ENCODE measurements at regions not wholly inside any gene's neighbourhood (a gene's known extent, or its start where the extent isn't known, plus 50 kb on each side); places are given as distances from the start of the nearest gene placed in this dataset.

- BruUV-seq (replicated peaks) = no TSS peak
- no peak overlapping the region for H3K4me2 ChIP-seq (ENCODE audit: low read length)
- ChIA-PET POLR2A (interaction anchor here (1.4 to 1.7 kb wide), 2 partner anchors 10 to 11 kb away, joined by 4 read pairs; no protein-coding TSS in a partner anchor), CTCF (ENCODE audit: unreplicated experiment) (no interaction called here)
- no peak overlapping the region for H3K4me3 ChIP-seq (ENCODE audit: low read depth, low read length, poor library complexity, severe bottlenecking)
- TF ChIP-seq CTCF (conservative IDR thresholded peaks at IDR 0.05; ENCODE audit: low read length) (no peak), EZH2phosphoT487 (IDR thresholded peaks at IDR 0.05; ENCODE audit: borderline replicate concordance, low read depth, low read length) (no peak)
- no peaks in the 10 kb centered on the region for H3K79me2 ChIP-seq (ENCODE audit: insufficient read depth, low read depth, low read length)
- H3K27ac ChIP-seq (ENCODE audit: low read depth, low read length, poor library complexity, severe bottlenecking) = no peak overlapping the region
- H4K20me1 ChIP-seq (ENCODE audit: insufficient read depth, low read length) = no peaks in the 10 kb centered on the region
- intact Hi-C loops (cut with micrococcal nuclease; ENCODE audit: unreplicated experiment) = no loop called here
- no peaks in the 10 kb centered on the region for H3K36me3 ChIP-seq (ENCODE audit: insufficient read depth, low read length)
- no peaks in the 10 kb centered on the region for H3K9me2 ChIP-seq (ENCODE audit: insufficient read depth, low read length)
- DNase-seq (ENCODE audit: low spot score) = no peak
- H2AFZ ChIP-seq (ENCODE audit: low read length) = no peak overlapping the region
- H3K4me1 ChIP-seq (ENCODE audit: insufficient read depth, low read length, poor library complexity, severe bottlenecking) = no peaks in the 10 kb centered on the region
- H3K9me3 ChIP-seq (ENCODE audit: low read length) = no peaks in the 10 kb centered on the region
These were observed 80.0 kb upstream of the STK32A start for GRCh38 chr5:147154809-147155208.

GRCh38 chr5:147156012-147156411 lies 78.8 kb upstream of the STK32A start:
- no peak for DNase-seq (ENCODE audit: low spot score)
- CTCF ChIA-PET (ENCODE audit: unreplicated experiment) = no interaction called here
- no peaks in the 10 kb centered on the region for H3K79me2 ChIP-seq (ENCODE audit: insufficient read depth, low read depth, low read length)
- no peak overlapping the region for H3K27ac ChIP-seq (ENCODE audit: low read depth, low read length, poor library complexity, severe bottlenecking)
- H2AFZ ChIP-seq (ENCODE audit: low read length) = no peak overlapping the region
- H3K4me3 ChIP-seq (ENCODE audit: low read depth, low read length, poor library complexity, severe bottlenecking) = no peak overlapping the region
- H3K9me3 ChIP-seq (ENCODE audit: low read length) = no peaks in the 10 kb centered on the region
- H3K4me2 ChIP-seq (ENCODE audit: low read length) = no peak overlapping the region
- no TSS peak for BruUV-seq (replicated peaks)
- POLR2A ChIA-PET = interaction anchor here (1.7 kb wide), 1 partner anchor 9 kb away, joined by 4 read pairs; no protein-coding TSS in a partner anchor
- no peak for TF ChIP-seq CTCF (conservative IDR thresholded peaks at IDR 0.05; ENCODE audit: low read length)
- TF ChIP-seq EZH2phosphoT487 (IDR thresholded peaks at IDR 0.05; ENCODE audit: borderline replicate concordance, low read depth, low read length) = no peak
- H3K4me1 ChIP-seq (ENCODE audit: insufficient read depth, low read length, poor library complexity, severe bottlenecking) = no peaks in the 10 kb centered on the region
- no peaks in the 10 kb centered on the region for H3K9me2 ChIP-seq (ENCODE audit: insufficient read depth, low read length)
- no peaks in the 10 kb centered on the region for H4K20me1 ChIP-seq (ENCODE audit: insufficient read depth, low read length)
- intact Hi-C loops (cut with micrococcal nuclease; ENCODE audit: unreplicated experiment) = no loop called here
- H3K36me3 ChIP-seq (ENCODE audit: insufficient read depth, low read length) = no peaks in the 10 kb centered on the region

GRCh38 chr5:147160902-147161700 lies 73.7 kb upstream of the STK32A start:
- H3K27ac ChIP-seq (ENCODE audit: low read depth, low read length, poor library complexity, severe bottlenecking) = no peak overlapping the region
- intact Hi-C loops (cut with micrococcal nuclease; ENCODE audit: unreplicated experiment) = no loop called here
- no peak overlapping the region for H3K4me3 ChIP-seq (ENCODE audit: low read depth, low read length, poor library complexity, severe bottlenecking)
- H4K20me1 ChIP-seq (ENCODE audit: insufficient read depth, low read length) = no peaks in the 10 kb centered on the region
- no peak overlapping the region for H3K4me2 ChIP-seq (ENCODE audit: low read length)
- H3K9me3 ChIP-seq (ENCODE audit: low read length) = no peaks in the 10 kb centered on the region
- no peaks in the 10 kb centered on the region for H3K36me3 ChIP-seq (ENCODE audit: insufficient read depth, low read length)
- no peaks in the 10 kb centered on the region for H3K9me2 ChIP-seq (ENCODE audit: insufficient read depth, low read length)
- no peaks in the 10 kb centered on the region for H3K4me1 ChIP-seq (ENCODE audit: insufficient read depth, low read length, poor library complexity, severe bottlenecking)
- no TSS peak for BruUV-seq (replicated peaks)
- ChIA-PET POLR2A (interaction anchor here (0.5 kb wide), 1 partner anchor 209 kb away, joined by 3 read pairs; no protein-coding TSS in a partner anchor), CTCF (ENCODE audit: unreplicated experiment) (no interaction called here)
- TF ChIP-seq CTCF (conservative IDR thresholded peaks at IDR 0.05; ENCODE audit: low read length) (no peak), EZH2phosphoT487 (IDR thresholded peaks at IDR 0.05; ENCODE audit: borderline replicate concordance, low read depth, low read length) (no peak)
- no peak overlapping the region for H2AFZ ChIP-seq (ENCODE audit: low read length)
- H3K79me2 ChIP-seq (ENCODE audit: insufficient read depth, low read depth, low read length) = no peaks in the 10 kb centered on the region
- no peak for DNase-seq (ENCODE audit: low spot score)
